ENCODE measurements at regions not wholly inside any gene's neighbourhood (a gene's known extent, or its start where the extent isn't known, plus 50 kb on each side); places are given as distances from the start of the nearest gene placed in this dataset.

GRCh38 chr10:55203874-55204273 is 402.8 kb upstream of the PCDH15 start:
- TF ChIP-seq FOXP2 (optimal IDR thresholded peaks at IDR 0.05; ENCODE audit: borderline replicate concordance, extremely low read depth, extremely low read length, insufficient read depth) (no peak), POLR2AphosphoS5 (IDR thresholded peaks at IDR 0.05; ENCODE audit: low read depth, low read length) (no peak), REST (IDR thresholded peaks at IDR 0.05; ENCODE audit: insufficient read depth in 1 of 2, low read depth in 2 of 2, low read length in 2 of 2) (no peak), TAF1 (IDR thresholded peaks at IDR 0.05; ENCODE audit: borderline replicate concordance, insufficient read depth, low read length) (no peak)
